Caco-2 (cell line): ENCODE measurements at regions not wholly inside any gene's neighbourhood (a gene's known extent, or its start where the extent isn't known, plus 50 kb on each side); places are given as distances from the start of the nearest gene placed in this dataset.
A peak's percentile ranks its signal among the peaks of the same experiment; 100 is the strongest.

Experiments used
- BruUV-seq: library from RNA; stranded (reverse); fragments of 400-500 nt; replicated peaks from 2 replicates; lab custom pipeline; 2021; lab: Mats Ljungman, UMichigan
- CTCF ChIA-PET: fragments of 300-600 bp; sonication (Branson Sonifier 250); formaldehyde crosslinking; loops from one replicate; lab custom pipeline; 2022; ENCODE audit warnings: antibody characterized with exemption; lab: Charles Lee
- POLR2A ChIA-PET: fragments of 300-600 bp; sonication (Branson Sonifier 250); formaldehyde crosslinking; loops from one replicate; lab custom pipeline; 2022; ENCODE audit warnings: antibody characterized with exemption; lab: Charles Lee
- DNase-seq, 2 experiments: peaks; one replicate each; pipeline versions ENCODE4 v3.0.0 to v3.0.0-alpha.2; 2020 to 2022
- H3K27me3 ChIP-seq: replicated peaks from 2 replicates; pipeline ENCODE4 v1.6.0; 2011; ENCODE audit warnings: low read length; ENCODE audit not compliant: control insufficient read depth, insufficient read depth
- H3K36me3 ChIP-seq: 2 replicates; pipeline ENCODE4 v1.5.1; 2011; ENCODE audit warnings: low read length; ENCODE audit not compliant: control insufficient read depth, insufficient read depth
- H3K4me1 ChIP-seq: fragments of 250-450 bp; sonication (Bioruptor Pico); 2 replicates; pipeline ENCODE4 v1.5.1; 2020; ENCODE audit warnings: mild to moderate bottlenecking
- H3K4me3 ChIP-seq: 2 replicates; pipeline ENCODE4 v1.5.1; 2011; ENCODE audit warnings: low read depth, mild to moderate bottlenecking, control low read depth, low read length
- H3K9me3 ChIP-seq: fragments of 250-450 bp; sonication (Bioruptor Pico); 2 replicates; pipeline ENCODE4 v1.5.1; 2020; ENCODE audit warnings: mild to moderate bottlenecking, moderate library complexity
- H3K27ac Mint-ChIP-seq: one replicate; pipeline ENCODE4 v1.8.0; 2022; ENCODE audit warnings: mixed read lengths; ENCODE audit not compliant: unreplicated experiment
- H3K27me3 Mint-ChIP-seq: one replicate; pipeline ENCODE4 v1.8.0; 2022; ENCODE audit warnings: mixed read lengths; ENCODE audit not compliant: insufficient read depth, unreplicated experiment
- H3K36me3 Mint-ChIP-seq: one replicate; pipeline ENCODE4 v1.8.0; 2022; ENCODE audit warnings: mild to moderate bottlenecking, mixed read lengths; ENCODE audit not compliant: insufficient read depth, unreplicated experiment
- H3K4me1 Mint-ChIP-seq: one replicate; pipeline ENCODE4 v1.8.0; 2022; ENCODE audit warnings: low read depth, mixed read lengths; ENCODE audit not compliant: unreplicated experiment
- H3K4me3 Mint-ChIP-seq: one replicate; pipeline ENCODE4 v1.8.0; 2022; ENCODE audit warnings: mild to moderate bottlenecking, moderate library complexity, mixed read lengths; ENCODE audit not compliant: unreplicated experiment
- H3K9me3 Mint-ChIP-seq: one replicate; pipeline ENCODE4 v1.8.0; 2022; ENCODE audit warnings: mixed read lengths; ENCODE audit not compliant: unreplicated experiment
- intact Hi-C: fragments of 100-400 bp; cut with micrococcal nuclease; formaldehyde crosslinking; loops from one replicate; pipeline ENCODE4 v1.10.0; 2022; ENCODE audit not compliant: unreplicated experiment
- TF ChIP-seq, protein P1 (sequence below), 2 experiments: fragments of 200-600 bp in 1 of 2; IDR thresholded peaks; 1 replicate in 1 of 2; 2 replicates in 1 of 2; pipeline versions ENCODE4 v1.5.1 to v1.8.0; 2011 to 2022; ENCODE audit warnings: antibody characterized with exemption in 1 of 2, control low read depth in 1 of 2, inconsistent platforms in 1 of 2, low read depth in 1 of 2, low read length in 1 of 2, mild to moderate bottlenecking in 1 of 2, moderate library complexity in 1 of 2; ENCODE audit not compliant: insufficient read depth in 1 of 2, severe bottlenecking in 1 of 2, unreplicated experiment in 1 of 2

DNA sequence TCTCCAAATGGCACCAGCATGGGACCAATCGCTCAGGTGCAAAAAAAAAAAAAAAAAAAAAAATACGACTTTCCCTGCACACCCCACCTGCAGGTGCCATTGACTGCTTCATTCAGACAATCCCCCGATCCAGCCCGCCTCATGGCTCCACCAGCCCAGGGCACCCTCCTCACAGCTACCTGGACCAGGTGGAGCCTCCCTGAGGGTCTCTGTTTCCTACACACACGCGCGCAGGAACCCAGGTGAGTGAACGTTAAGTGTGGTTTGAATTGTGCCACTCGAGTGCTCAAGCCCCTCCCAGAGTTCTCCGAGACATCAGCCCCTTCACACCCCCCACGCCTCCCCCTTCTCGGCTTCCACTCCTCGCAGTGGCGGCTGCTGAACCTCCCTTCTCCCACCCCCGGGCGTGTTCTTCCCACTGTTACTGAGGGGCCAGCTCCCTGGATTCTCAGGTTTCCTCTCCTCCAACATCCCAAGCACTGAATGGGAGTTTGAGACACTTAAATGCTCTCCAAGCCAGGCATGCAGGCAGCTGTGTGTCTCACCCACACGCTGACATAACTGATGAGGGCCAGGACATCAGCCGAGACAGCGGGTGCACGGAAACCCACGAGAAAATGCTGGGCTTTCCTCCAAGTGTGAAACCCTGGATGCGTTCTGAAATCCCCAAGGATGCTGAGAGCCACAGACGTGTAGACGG is 88.8 kb upstream of the SNTG2 start:
- BruUV-seq = no TSS peak
- H3K4me3 Mint-ChIP-seq = no peak overlapping the region
- Histone ChIP-seq H3K4me1 (no peaks in the 10 kb centered on the region), H3K36me3 (no peaks in the 10 kb centered on the region), H3K4me3 (no peak overlapping the region), H3K9me3 (no peaks in the 10 kb centered on the region), H3K27me3 (no peaks in the 10 kb centered on the region)
- H3K27ac Mint-ChIP-seq = no peak overlapping the region
- CTCF ChIA-PET = no interaction called here
- intact Hi-C loops = loop anchor here (2.0 kb wide), 1 partner anchor 685 kb away; no protein-coding TSS in a partner anchor
- POLR2A ChIA-PET = no interaction called here
- peaks cover 5% of the 10 kb centered on the region for H3K4me1 Mint-ChIP-seq
- H3K9me3 Mint-ChIP-seq = no peaks in the 10 kb centered on the region
- TF ChIP-seq, protein P1, sequence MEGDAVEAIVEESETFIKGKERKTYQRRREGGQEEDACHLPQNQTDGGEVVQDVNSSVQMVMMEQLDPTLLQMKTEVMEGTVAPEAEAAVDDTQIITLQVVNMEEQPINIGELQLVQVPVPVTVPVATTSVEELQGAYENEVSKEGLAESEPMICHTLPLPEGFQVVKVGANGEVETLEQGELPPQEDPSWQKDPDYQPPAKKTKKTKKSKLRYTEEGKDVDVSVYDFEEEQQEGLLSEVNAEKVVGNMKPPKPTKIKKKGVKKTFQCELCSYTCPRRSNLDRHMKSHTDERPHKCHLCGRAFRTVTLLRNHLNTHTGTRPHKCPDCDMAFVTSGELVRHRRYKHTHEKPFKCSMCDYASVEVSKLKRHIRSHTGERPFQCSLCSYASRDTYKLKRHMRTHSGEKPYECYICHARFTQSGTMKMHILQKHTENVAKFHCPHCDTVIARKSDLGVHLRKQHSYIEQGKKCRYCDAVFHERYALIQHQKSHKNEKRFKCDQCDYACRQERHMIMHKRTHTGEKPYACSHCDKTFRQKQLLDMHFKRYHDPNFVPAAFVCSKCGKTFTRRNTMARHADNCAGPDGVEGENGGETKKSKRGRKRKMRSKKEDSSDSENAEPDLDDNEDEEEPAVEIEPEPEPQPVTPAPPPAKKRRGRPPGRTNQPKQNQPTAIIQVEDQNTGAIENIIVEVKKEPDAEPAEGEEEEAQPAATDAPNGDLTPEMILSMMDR (IDR thresholded peaks at IDR 0.05; ENCODE audit: insufficient read depth in 1 of 2, low read depth in 1 of 2, low read length in 1 of 2, severe bottlenecking in 1 of 2, unreplicated experiment in 1 of 2) = no peak
- peaks cover 11% of the 10 kb centered on the region for H3K27me3 Mint-ChIP-seq
- DNase-seq = no peak
- H3K36me3 Mint-ChIP-seq = no peaks in the 10 kb centered on the region

DNA sequence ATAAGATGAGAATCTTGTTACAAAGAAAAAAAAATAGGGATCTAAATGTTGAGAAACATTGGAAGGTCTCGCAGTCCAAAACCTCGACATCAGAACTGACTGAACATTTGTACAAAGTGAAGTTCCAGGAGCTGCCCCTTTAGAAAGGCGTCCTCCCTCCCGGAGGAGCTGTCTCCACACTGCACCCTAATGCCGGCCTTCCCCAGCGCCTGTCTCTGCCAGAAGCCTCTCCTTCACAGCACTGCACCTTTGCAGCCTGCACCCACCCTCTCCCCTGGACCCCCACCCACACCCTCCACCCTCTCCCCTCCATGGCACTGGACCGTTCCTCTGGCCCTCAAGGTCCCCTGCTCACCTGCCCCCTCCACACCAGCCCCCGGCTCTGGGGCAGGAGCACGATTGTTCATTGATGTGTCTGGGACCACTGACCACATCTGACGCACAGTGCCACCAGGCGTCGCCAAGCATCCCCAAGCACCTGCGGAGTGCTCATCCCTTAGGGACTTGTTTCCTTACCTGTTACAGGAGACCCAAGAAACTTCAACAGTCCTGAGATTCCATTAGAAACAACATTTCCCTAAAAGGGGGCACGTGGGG is 90.3 kb upstream of the SNTG2 start:
- intact Hi-C loops = loop anchor here (2.0 kb wide), 1 partner anchor 686 kb away; no protein-coding TSS in a partner anchor
- no peak for DNase-seq
- Histone ChIP-seq H3K27me3 (no peaks in the 10 kb centered on the region), H3K4me1 (no peaks in the 10 kb centered on the region), H3K36me3 (no peaks in the 10 kb centered on the region), H3K4me3 (no peak overlapping the region), H3K9me3 (no peaks in the 10 kb centered on the region)
- BruUV-seq = no TSS peak
- ChIA-PET CTCF (no interaction called here), POLR2A (no interaction called here)
- Mint-ChIP-seq H3K4me3 (no peak overlapping the region), H3K9me3 (peaks cover 3% of the 10 kb centered on the region), H3K27ac (no peak overlapping the region), H3K4me1 (no peaks in the 10 kb centered on the region), H3K36me3 (no peaks in the 10 kb centered on the region), H3K27me3 (peaks cover 14% of the 10 kb centered on the region)
- TF ChIP-seq, protein P1 (IDR thresholded peaks at IDR 0.05; ENCODE audit: insufficient read depth in 1 of 2, low read depth in 1 of 2, low read length in 1 of 2, severe bottlenecking in 1 of 2, unreplicated experiment in 1 of 2) = peak in 1 of 2 experiments; percentile 8

DNA sequence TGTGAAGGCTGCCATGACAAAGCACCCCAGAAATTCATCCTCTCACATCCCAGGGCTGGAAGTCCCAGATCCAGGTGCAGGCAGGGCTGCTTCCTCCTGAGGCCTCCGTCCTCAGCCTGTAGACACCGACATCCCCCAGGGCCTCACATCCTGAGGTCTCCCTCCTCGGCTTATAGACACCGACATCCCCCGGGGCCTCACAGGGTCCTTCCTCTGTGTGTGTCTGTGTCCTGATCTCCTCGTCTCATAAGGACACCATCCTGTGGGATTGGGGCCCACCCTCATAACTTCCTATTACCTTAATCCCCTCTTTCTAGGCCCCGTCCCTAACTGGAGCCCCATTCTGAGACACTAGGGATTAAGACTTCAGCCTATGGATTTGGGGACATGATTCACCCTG is 92.0 kb upstream of the SNTG2 start:
- no peaks in the 10 kb centered on the region for H3K4me1 ChIP-seq
- intact Hi-C loops = no loop called here

More for the DNA sequence above, 92.0 kb upstream of the SNTG2 start:
- Mint-ChIP-seq H3K4me1 (no peaks in the 10 kb centered on the region), H3K27me3 (peaks cover 14% of the 10 kb centered on the region), H3K27ac (no peak overlapping the region), H3K9me3 (peaks cover 9% of the 10 kb centered on the region), H3K4me3 (no peak overlapping the region), H3K36me3 (no peaks in the 10 kb centered on the region)
- H3K36me3 ChIP-seq = no peaks in the 10 kb centered on the region
- CTCF ChIA-PET = no interaction called here
- H3K4me3 ChIP-seq = no peak overlapping the region
- no peaks in the 10 kb centered on the region for H3K27me3 ChIP-seq
- BruUV-seq = no TSS peak
- TF ChIP-seq, protein P1 (IDR thresholded peaks at IDR 0.05; ENCODE audit: insufficient read depth in 1 of 2, low read depth in 1 of 2, low read length in 1 of 2, severe bottlenecking in 1 of 2, unreplicated experiment in 1 of 2) = no peak
- no peak for DNase-seq
- POLR2A ChIA-PET = no interaction called here
- H3K9me3 ChIP-seq = no peaks in the 10 kb centered on the region
